Loucy (cell line): ENCODE measurements at regions not wholly inside any gene's neighbourhood (a gene's known extent, or its start where the extent isn't known, plus 50 kb on each side); places are given as distances from the start of the nearest gene placed in this dataset.

Experiments used
- H2AFZ ChIP-seq: fragments of 200-600 bp; sonication (generic); 2 replicates; pipeline ENCODE4 v1.6.0; 2016; ENCODE audit warnings: antibody characterized with exemption, mild to moderate bottlenecking, low read length, moderate library complexity
- H3F3A ChIP-seq: fragments of 200-600 bp; 2 replicates; pipeline ENCODE4 v1.6.0; 2016; ENCODE audit warnings: antibody characterized with exemption, low read depth, mild to moderate bottlenecking
- H3K27me3 ChIP-seq: fragments of 200-600 bp; sonication (generic); 2 replicates; pipeline ENCODE4 v1.6.1; 2014; ENCODE audit warnings: low read length, mild to moderate bottlenecking; ENCODE audit not compliant: insufficient read depth, poor library complexity, severe bottlenecking
- H3K36me3 ChIP-seq: fragments of 200-600 bp; sonication (generic); 2 replicates; pipeline ENCODE4 v1.6.1; 2016; ENCODE audit warnings: low read length; ENCODE audit not compliant: insufficient read depth
- H3K4me1 ChIP-seq: fragments of 200-600 bp; sonication (generic); 2 replicates; pipeline ENCODE4 v1.5.1; 2014; ENCODE audit warnings: low read length, mild to moderate bottlenecking; ENCODE audit not compliant: insufficient read depth, poor library complexity, severe bottlenecking
- H3K4me2 ChIP-seq: fragments of 200-600 bp; sonication (generic); 2 replicates; pipeline ENCODE4 v1.6.0; 2014; ENCODE audit warnings: antibody characterized with exemption, low read length, low read depth, mild to moderate bottlenecking; ENCODE audit not compliant: poor library complexity, severe bottlenecking
- H3K4me3 ChIP-seq: fragments of 200-600 bp; sonication (generic); 2 replicates; pipeline ENCODE4 v1.5.1; 2014; ENCODE audit warnings: low read length, mild to moderate bottlenecking, mixed read lengths; ENCODE audit not compliant: poor library complexity, severe bottlenecking
- H3K79me2 ChIP-seq: fragments of 200-600 bp; sonication (generic); 2 replicates; pipeline ENCODE4 v1.6.1; 2014; ENCODE audit warnings: low read length; ENCODE audit not compliant: insufficient read depth
- H3K9ac ChIP-seq: fragments of 200-600 bp; sonication (generic); 2 replicates; pipeline ENCODE4 v1.6.0; 2014; ENCODE audit warnings: mild to moderate bottlenecking, low read depth, low read length, moderate library complexity; ENCODE audit not compliant: poor library complexity, severe bottlenecking
- H3K9me2 ChIP-seq: fragments of 200-600 bp; sonication (generic); replicated peaks from 2 replicates; pipeline ENCODE4 v1.6.1; 2016; ENCODE audit warnings: low read depth, low read length, mixed read lengths
- H3K9me3 ChIP-seq: fragments of 200-600 bp; sonication (generic); 2 replicates; pipeline ENCODE4 v1.6.1; 2014; ENCODE audit warnings: mild to moderate bottlenecking, antibody characterized with exemption, low read length, low read depth; ENCODE audit not compliant: insufficient read depth
- H4K20me1 ChIP-seq: fragments of 200-600 bp; sonication (generic); 2 replicates; pipeline ENCODE4 v1.6.0; 2014; ENCODE audit warnings: antibody characterized with exemption, low read length, mild to moderate bottlenecking; ENCODE audit not compliant: insufficient read depth, poor library complexity, severe bottlenecking
- CTCF ChIP-seq: fragments of 200-600 bp; sonication (generic); conservative IDR thresholded peaks from 2 replicates; pipeline ENCODE4 v1.5.1; 2014; ENCODE audit warnings: mild to moderate bottlenecking, antibody characterized with exemption, low read length
- EZH2phosphoT487 ChIP-seq: fragments of 200-600 bp; IDR thresholded peaks from 2 replicates; pipeline ENCODE4 v1.6.1; 2018; ENCODE audit warnings: antibody characterized with exemption, mild to moderate bottlenecking, moderate library complexity, borderline replicate concordance

- no peaks in the 10 kb centered on the region for H3K79me2 ChIP-seq
- H3K4me3 ChIP-seq, result no peak overlapping the region
- no peaks in the 10 kb centered on the region for H3K9me2 ChIP-seq
- no peaks in the 10 kb centered on the region for H3F3A ChIP-seq
- H3K9me3 ChIP-seq, result no peaks in the 10 kb centered on the region
- no peaks in the 10 kb centered on the region for H3K27me3 ChIP-seq
- H3K4me2 ChIP-seq, result no peak overlapping the region
- H4K20me1 ChIP-seq, result no peaks in the 10 kb centered on the region
- H2AFZ ChIP-seq, result no peak overlapping the region
- no peaks in the 10 kb centered on the region for H3K4me1 ChIP-seq
- H3K9ac ChIP-seq, result no peak overlapping the region
- TF ChIP-seq EZH2phosphoT487, result no peak
- no peak for TF ChIP-seq CTCF
- H3K36me3 ChIP-seq, result no peaks in the 10 kb centered on the region
Measured at GRCh38 chr5:144100702-144101101, 69.8 kb downstream of the YIPF5 start.

- Histone ChIP-seq H3K79me2 (no peaks in the 10 kb centered on the region), H3K27me3 (no peaks in the 10 kb centered on the region), H3K9me3 (no peaks in the 10 kb centered on the region), H4K20me1 (no peaks in the 10 kb centered on the region), H3K36me3 (no peaks in the 10 kb centered on the region), H3K4me3 (no peak overlapping the region), H3K4me2 (no peak overlapping the region), H3K4me1 (no peaks in the 10 kb centered on the region), H3F3A (no peaks in the 10 kb centered on the region), H2AFZ (no peak overlapping the region), H3K9me2 (no peaks in the 10 kb centered on the region), H3K9ac (no peak overlapping the region)
- TF ChIP-seq CTCF (no peak), EZH2phosphoT487 (no peak)
Measured at GRCh38 chr5:144101616-144102015, 68.8 kb downstream of the YIPF5 start.

- H3K4me2 ChIP-seq, result no peak overlapping the region
- no peaks in the 10 kb centered on the region for H3K9me3 ChIP-seq
- no peaks in the 10 kb centered on the region for H4K20me1 ChIP-seq
- H3K4me3 ChIP-seq, result no peak overlapping the region
- no peaks in the 10 kb centered on the region for H3F3A ChIP-seq
- H2AFZ ChIP-seq, result no peak overlapping the region
- no peaks in the 10 kb centered on the region for H3K9me2 ChIP-seq
- no peaks in the 10 kb centered on the region for H3K4me1 ChIP-seq
- no peak overlapping the region for H3K9ac ChIP-seq
- H3K36me3 ChIP-seq, result no peaks in the 10 kb centered on the region
- no peaks in the 10 kb centered on the region for H3K79me2 ChIP-seq
- H3K27me3 ChIP-seq, result no peaks in the 10 kb centered on the region
- TF ChIP-seq CTCF, result no peak
- TF ChIP-seq EZH2phosphoT487, result no peak
Measured at GRCh38 chr5:144102361-144102760, 68.1 kb downstream of the YIPF5 start.
